Aorta (tissue), 5 donors: ENCODE measurements at regions not wholly inside any gene's neighbourhood (a gene's known extent, or its start where the extent isn't known, plus 50 kb on each side); places are given as distances from the start of the nearest gene placed in this dataset.

Experiments used
- ATAC-seq: fragments of 200-7000 bp; cut with Tn5 transposase; one replicate; pipeline ENCODE4 v1.9.1; 2022; ENCODE audit warnings: moderate library complexity; ENCODE audit not compliant: low FRiP score
- DNase-seq, 2 donors: peaks; one replicate each; pipeline ENCODE4 v3.0.0-alpha.2; 2020
- H3K27ac ChIP-seq, 2 donors: one replicate each; pipeline ENCODE4 v1.5.1; 2013; ENCODE audit warnings: low read length in 2 of 2, mild to moderate bottlenecking in 2 of 2, moderate library complexity in 2 of 2, control low read depth in 1 of 2, inconsistent platforms in 1 of 2, low read depth in 1 of 2
- H3K27me3 ChIP-seq, 2 donors: one replicate each; pipeline ENCODE4 v1.6.1; 2013; ENCODE audit warnings: control low read depth in 1 of 2, low read length in 1 of 2, mild to moderate bottlenecking in 1 of 2, moderate library complexity in 1 of 2; ENCODE audit not compliant: insufficient read depth in 2 of 2, control insufficient read depth in 1 of 2
- H3K36me3 ChIP-seq, 2 donors: one replicate each; pipeline ENCODE4 v1.6.1; 2013; ENCODE audit warnings: control low read depth in 1 of 2, low read length in 1 of 2, mild to moderate bottlenecking in 1 of 2; ENCODE audit not compliant: insufficient read depth in 2 of 2, control insufficient read depth in 1 of 2
- H3K4me1 ChIP-seq, 2 donors: one replicate each; pipeline ENCODE4 v1.6.1; 2013; ENCODE audit warnings: low read length in 2 of 2, control low read depth in 1 of 2, mild to moderate bottlenecking in 1 of 2, moderate library complexity in 1 of 2; ENCODE audit not compliant: insufficient read depth in 2 of 2, control insufficient read depth in 1 of 2
- H3K4me3 ChIP-seq, 2 donors: one replicate each; pipeline ENCODE4 v1.5.1; 2013; ENCODE audit warnings: low read length in 2 of 2, control low read depth in 1 of 2, mild to moderate bottlenecking in 1 of 2
- H3K9me3 ChIP-seq: one replicate; pipeline ENCODE4 v1.6.1; 2013; ENCODE audit warnings: mild to moderate bottlenecking, low read length; ENCODE audit not compliant: control insufficient read depth
- WGBS, 2 donors: extraction: QIAGEN DNeasy Blood & Tissue Kit; methylation state at CpG; one replicate each; pipeline ENCODE4 v1.1.7; 2013; 5-methylcytosine and 5-hydroxymethylcytosine counted together
- intact Hi-C, 2 donors: fragments of 100-400 bp; cut with DNase I; formaldehyde crosslinking; loops; one replicate each; pipeline versions ENCODE4 v1.14.2 to v1.15.0; 2022
- donor health status: healthy with polysubstance abuse.
- donor health status: Bipolar disorder and iron deficiency.
- donor health status: DM: no; HTN: no; CAD: no.
- donor health status: DM: no; HTN: no; CAD: no.
- donor health status: DM: yes; HTN: yes; CAD: no.

DNA sequence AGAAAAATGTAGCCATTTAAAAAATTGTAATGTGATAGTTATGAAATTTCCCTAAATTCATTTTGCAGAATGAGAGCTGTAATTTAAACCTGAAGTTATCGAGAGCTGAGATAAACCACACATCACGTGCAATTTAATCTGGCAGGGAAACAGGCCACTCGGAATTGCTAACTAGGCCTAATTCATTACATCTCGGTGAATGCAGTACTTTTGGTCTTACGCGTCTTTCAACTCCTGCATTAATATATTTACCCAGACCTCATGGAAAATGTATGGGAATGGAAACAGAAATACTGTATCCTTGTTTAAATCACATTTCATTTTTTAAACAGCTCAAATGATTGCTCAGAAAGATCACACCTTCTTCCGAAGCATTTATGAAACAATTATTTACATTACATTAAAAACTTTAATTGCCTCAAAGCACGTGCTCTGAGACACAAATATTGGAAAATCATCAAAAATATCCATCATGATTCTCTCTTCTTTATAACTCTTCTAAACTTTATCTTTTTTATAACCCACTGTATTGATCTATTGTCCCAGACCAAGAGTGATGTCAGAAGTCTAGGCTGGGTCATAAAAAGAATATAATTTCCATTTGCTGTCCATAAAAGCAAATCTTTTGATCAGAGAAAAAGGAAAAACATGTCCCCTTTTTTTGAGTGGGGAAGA is 111.7 kb upstream of the MYL2 start:
- H3K4me3 ChIP-seq = no peak overlapping the region
- H3K27ac ChIP-seq = no peak overlapping the region
- H3K36me3 ChIP-seq = no peaks in the 10 kb centered on the region
- intact Hi-C loops = no loop called here
- 86 to 89% methylated on average over 8 of the region's 8 CpGs for WGBS, 2 donors
- H3K4me1 ChIP-seq = no peaks in the 10 kb centered on the region
- no peak for DNase-seq
- no peaks in the 10 kb centered on the region for H3K27me3 ChIP-seq
- no peaks in the 10 kb centered on the region for H3K9me3 ChIP-seq
- no peak for ATAC-seq

DNA sequence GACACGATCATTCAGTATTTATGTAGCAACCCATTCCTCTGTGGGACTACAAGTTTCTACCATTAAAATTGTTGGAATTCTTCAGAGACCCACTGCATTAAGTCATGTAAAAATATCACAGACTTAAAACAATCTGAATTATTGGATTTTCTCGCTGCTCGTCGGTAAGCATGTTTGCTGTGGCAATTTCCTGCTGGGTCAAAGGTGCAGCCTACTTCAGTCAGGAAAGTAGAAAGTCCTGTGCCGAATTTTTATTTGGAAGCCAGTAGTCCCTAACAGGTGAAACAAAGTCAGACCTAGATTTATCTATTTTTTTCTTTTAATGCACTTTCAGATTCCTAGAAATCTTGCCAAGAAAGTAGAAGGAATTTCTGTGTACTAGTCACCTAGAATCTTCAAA is 110.4 kb upstream of the MYL2 start:
- Histone ChIP-seq H3K27me3 (no peaks in the 10 kb centered on the region), H3K4me3 (no peak overlapping the region), H3K27ac (no peak overlapping the region), H3K9me3 (no peaks in the 10 kb centered on the region), H3K4me1 (no peaks in the 10 kb centered on the region), H3K36me3 (no peaks in the 10 kb centered on the region)
- ATAC-seq (no peak), DNase-seq (no peak)
- intact Hi-C loops = no loop called here
- WGBS, 2 donors = 29 to 32% methylated on average over 5 of the region's 5 CpGs

DNA sequence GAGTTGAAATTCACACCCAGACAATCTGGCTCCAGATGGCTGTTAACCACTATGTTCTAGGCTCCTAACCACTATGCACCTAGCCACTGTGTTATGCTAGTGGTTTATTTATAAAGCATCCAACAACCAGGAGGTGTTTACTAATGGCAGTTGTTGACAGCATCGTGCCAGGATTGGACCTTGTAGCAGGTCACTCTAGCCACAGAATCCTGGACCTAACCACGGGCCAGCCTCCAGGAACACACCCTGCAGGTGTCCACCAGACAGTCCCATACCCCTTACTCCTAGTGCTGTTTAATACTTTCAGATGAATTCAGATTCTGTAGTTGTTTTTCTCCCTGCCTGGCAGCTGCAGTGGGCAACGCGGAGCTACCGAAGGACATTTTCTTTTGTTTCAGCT is 109.4 kb upstream of the MYL2 start:
- intact Hi-C loops = loop anchor here in 1 of 2 donors (10.0 kb wide), 1 partner anchor 285 kb away; no protein-coding TSS in a partner anchor
- no peak overlapping the region for H3K27ac ChIP-seq
- H3K9me3 ChIP-seq = no peaks in the 10 kb centered on the region
- ATAC-seq = no peak
- H3K36me3 ChIP-seq = no peaks in the 10 kb centered on the region
- no peaks in the 10 kb centered on the region for H3K4me1 ChIP-seq
- no peak for DNase-seq
- no peaks in the 10 kb centered on the region for H3K27me3 ChIP-seq
- 57 to 63% methylated on average over 5 of the region's 5 CpGs for WGBS, 2 donors
- no peak overlapping the region for H3K4me3 ChIP-seq

DNA sequence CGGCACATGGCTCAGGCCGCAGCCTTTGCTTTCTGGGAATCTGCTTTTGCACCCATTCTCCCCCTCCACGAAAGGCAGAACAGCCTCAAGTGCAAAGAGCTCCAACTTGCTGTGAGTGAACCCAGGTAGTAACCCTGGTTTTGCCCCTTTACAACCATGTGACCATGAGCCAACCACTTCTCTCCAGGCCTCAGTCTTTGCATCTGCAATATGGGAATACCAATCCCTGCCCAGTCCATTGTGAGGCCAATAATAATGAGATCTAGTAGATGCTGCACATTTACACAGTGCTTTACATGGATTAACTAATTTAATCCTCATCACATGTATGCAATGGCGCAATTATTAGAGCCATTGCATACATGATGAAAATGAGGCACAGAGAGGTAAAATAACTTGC is 108.9 kb upstream of the MYL2 start:
- Histone ChIP-seq H3K4me1 (no peaks in the 10 kb centered on the region), H3K27ac (no peak overlapping the region), H3K9me3 (no peaks in the 10 kb centered on the region), H3K36me3 (no peaks in the 10 kb centered on the region), H3K27me3 (no peaks in the 10 kb centered on the region), H3K4me3 (no peak overlapping the region)
- 94 to 99% methylated on average over 4 of the region's 4 CpGs for WGBS, 2 donors
- DNase-seq (no peak), ATAC-seq (no peak)
- intact Hi-C loops = loop anchor here in 1 of 2 donors (10.0 kb wide), 1 partner anchor 285 kb away; no protein-coding TSS in a partner anchor

DNA sequence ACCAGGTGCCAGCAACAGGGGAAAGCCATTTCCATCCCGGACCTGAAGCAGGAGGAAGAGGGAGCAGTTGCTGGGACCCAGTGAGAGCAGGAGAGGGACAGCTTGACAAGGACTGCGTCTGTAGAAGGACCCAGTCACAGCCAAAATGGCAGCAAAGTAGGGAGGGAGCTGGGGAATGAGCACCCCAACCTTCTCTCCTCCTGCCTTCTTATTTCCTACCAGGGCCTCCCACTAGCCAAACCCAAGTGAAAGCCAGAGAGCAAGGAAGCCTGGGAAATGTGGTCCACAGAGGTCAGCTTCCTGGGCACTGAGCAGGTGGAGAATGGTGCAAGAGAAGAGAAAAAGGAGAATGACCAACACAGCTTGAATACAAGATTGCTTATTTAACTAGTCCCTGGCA is 108.5 kb upstream of the MYL2 start:
- WGBS, 2 donors = 78 to 82% methylated on average over 2 of the region's 2 CpGs
- intact Hi-C loops = loop anchor here in 1 of 2 donors (10.0 kb wide), 1 partner anchor 286 kb away; no protein-coding TSS in a partner anchor
- no peaks in the 10 kb centered on the region for H3K27me3 ChIP-seq
- H3K36me3 ChIP-seq = no peaks in the 10 kb centered on the region
- no peak overlapping the region for H3K27ac ChIP-seq
- ATAC-seq (no peak), DNase-seq (no peak)
- no peak overlapping the region for H3K4me3 ChIP-seq
- no peaks in the 10 kb centered on the region for H3K4me1 ChIP-seq
- no peaks in the 10 kb centered on the region for H3K9me3 ChIP-seq

DNA sequence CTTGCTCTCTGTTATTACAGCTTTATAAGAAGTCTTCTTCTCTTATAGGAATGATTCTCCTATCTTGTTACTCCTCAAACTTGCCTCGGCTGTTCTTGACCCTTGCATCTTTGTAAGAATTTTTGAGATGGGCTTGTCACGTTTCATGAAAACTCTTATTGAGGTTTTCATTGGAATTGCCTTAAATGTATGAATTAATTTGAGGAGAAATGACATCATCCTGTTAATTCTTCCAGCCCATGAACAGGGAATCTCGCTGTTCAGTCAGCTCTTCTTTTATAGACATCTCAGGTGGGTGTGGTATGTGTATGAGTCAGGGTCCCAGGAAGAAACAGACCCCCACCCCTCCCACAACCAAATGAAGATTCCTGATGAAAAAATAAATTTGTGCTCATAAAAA is 107.1 kb upstream of the MYL2 start:
- no peak overlapping the region for H3K4me3 ChIP-seq
- no peaks in the 10 kb centered on the region for H3K36me3 ChIP-seq
- no peaks in the 10 kb centered on the region for H3K9me3 ChIP-seq
- no peak overlapping the region for H3K27ac ChIP-seq
- intact Hi-C loops = loop anchor here in 1 of 2 donors (10.0 kb wide), 1 partner anchor 287 kb away; no protein-coding TSS in a partner anchor
- no peak for ATAC-seq
- no peaks in the 10 kb centered on the region for H3K4me1 ChIP-seq
- DNase-seq = no peak
- WGBS, 2 donors = 70 to 74% methylated on average over 3 of the region's 3 CpGs
- H3K27me3 ChIP-seq = no peaks in the 10 kb centered on the region

DNA sequence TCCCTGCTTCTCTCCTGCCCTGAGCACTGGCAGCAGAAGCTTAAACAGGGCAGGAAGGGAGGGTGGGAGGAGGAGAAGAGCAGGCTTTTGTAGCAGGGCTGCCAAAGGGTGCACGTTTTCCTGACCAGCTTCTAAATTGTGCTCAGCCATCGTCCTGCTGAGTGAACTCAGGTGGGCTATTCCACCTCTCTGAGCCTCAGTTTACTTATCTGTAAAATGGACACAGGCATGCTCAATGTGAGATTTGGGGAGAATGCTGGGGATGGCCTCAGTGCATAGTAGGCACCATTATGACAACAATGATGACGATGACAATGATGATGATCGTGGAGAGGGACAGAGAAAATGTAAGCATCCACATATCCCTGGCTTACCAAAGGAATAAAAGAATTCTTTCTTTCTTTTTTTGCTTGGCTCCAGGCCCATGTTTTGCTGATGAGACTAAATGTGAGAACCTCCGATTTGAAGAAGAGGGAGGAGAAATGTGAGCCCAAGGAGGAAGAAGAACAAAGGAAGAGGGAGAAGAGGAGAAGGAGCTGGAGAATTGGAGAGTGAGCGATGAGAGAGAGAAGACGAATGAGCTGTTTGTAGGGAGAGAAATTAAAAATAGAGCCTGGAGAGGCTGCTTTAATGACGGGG is 105.5 kb upstream of the MYL2 start:
- H3K4me1 ChIP-seq = no peaks in the 10 kb centered on the region
- no peak overlapping the region for H3K27ac ChIP-seq
- no peaks in the 10 kb centered on the region for H3K9me3 ChIP-seq
- ATAC-seq (no peak), DNase-seq (no peak)
- intact Hi-C loops = loop anchor here in 1 of 2 donors (10.0 kb wide), 1 partner anchor 289 kb away; no protein-coding TSS in a partner anchor
- H3K4me3 ChIP-seq = no peak overlapping the region
- H3K36me3 ChIP-seq = no peaks in the 10 kb centered on the region
- WGBS, 2 donors = 29 to 32% methylated on average over 8 of the region's 8 CpGs
- no peaks in the 10 kb centered on the region for H3K27me3 ChIP-seq

DNA sequence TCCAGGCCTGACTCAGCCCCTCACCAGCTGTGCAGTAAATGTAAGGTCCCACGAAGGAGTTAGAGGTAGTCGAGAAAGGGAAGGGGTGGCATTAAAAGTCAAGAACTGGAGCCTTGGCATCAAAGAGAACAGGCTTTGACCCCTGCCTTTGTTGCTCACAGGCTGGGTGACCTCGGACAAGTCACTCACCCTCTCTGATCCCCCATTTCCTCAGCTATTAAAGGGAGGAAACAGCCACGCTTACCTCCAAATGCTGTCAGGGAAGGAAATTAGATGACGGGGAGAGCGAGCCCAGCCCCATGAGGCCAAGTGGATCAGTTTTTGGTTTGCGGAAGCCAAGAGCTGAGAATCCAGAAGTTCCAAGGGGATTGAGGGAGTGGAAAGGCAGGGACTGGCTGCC is 104.9 kb upstream of the MYL2 start:
- 65 to 67% methylated on average over 7 of the region's 7 CpGs for WGBS, 2 donors
- Histone ChIP-seq H3K4me3 (no peak overlapping the region), H3K27me3 (no peaks in the 10 kb centered on the region), H3K27ac (no peak overlapping the region), H3K9me3 (no peaks in the 10 kb centered on the region), H3K36me3 (no peaks in the 10 kb centered on the region), H3K4me1 (no peaks in the 10 kb centered on the region)
- DNase-seq (no peak), ATAC-seq (no peak)
- intact Hi-C loops = loop anchor here in 1 of 2 donors (10.0 kb wide), 1 partner anchor 290 kb away; no protein-coding TSS in a partner anchor
